OCI-LY1 (cell line): ENCODE measurements at regions not wholly inside any gene's neighbourhood (a gene's known extent, or its start where the extent isn't known, plus 50 kb on each side); places are given as distances from the start of the nearest gene placed in this dataset.

Experiments used
- CTCF ChIP-seq: fragments of 200-600 bp; sonication (generic), shearing (Covaris generic); IDR thresholded peaks from 2 replicates; pipeline ENCODE4 v1.5.1; 2017; ENCODE audit warnings: mild to moderate bottlenecking, antibody characterized with exemption, low read length, moderate library complexity, mixed read lengths
- EZH2 ChIP-seq: fragments of 200-600 bp; sonication (generic), shearing (Covaris generic); IDR thresholded peaks from 2 replicates; pipeline ENCODE4 v1.8.0; 2017; ENCODE audit warnings: borderline replicate concordance, mixed run types, mild to moderate bottlenecking, antibody characterized with exemption, low read length, moderate library complexity, mixed read lengths

- no peak for TF ChIP-seq CTCF
- TF ChIP-seq EZH2 = no peak
Measured at GRCh38 chr13:58744686-58745085, 1113.1 kb downstream of the PCDH17 start.
